HG03442 (cell line): ENCODE measurements at regions not wholly inside any gene's neighbourhood (a gene's known extent, or its start where the extent isn't known, plus 50 kb on each side); places are given as distances from the start of the nearest gene placed in this dataset.
"Not testable (repeated sequence)": the region's sequence is repeated elsewhere in the genome, so short reads cannot be mapped to it uniquely, and the experiment has no call there.

Source experiments
- ATAC-seq: cut with Tn5 transposase; IDR thresholded peaks from one replicate; pipeline ENCODE4 v1.9.1; 2021; ENCODE audit warnings: mild to moderate bottlenecking, moderate library complexity; ENCODE audit not compliant: unreplicated experiment

- ATAC-seq: no peak
These were observed 165.2 kb upstream of the LMCD1 start for GRCh38 chr3:8336456-8336855.

- ATAC-seq: no peak
These were observed 163.2 kb upstream of the LMCD1 start for GRCh38 chr3:8338424-8338823.

- no peak for ATAC-seq
These were observed 159.8 kb upstream of the LMCD1 start for GRCh38 chr3:8341821-8342247.

GRCh38 chr3:8343058-8343457 is 158.6 kb upstream of the LMCD1 start:
- ATAC-seq: no peak

DNA sequence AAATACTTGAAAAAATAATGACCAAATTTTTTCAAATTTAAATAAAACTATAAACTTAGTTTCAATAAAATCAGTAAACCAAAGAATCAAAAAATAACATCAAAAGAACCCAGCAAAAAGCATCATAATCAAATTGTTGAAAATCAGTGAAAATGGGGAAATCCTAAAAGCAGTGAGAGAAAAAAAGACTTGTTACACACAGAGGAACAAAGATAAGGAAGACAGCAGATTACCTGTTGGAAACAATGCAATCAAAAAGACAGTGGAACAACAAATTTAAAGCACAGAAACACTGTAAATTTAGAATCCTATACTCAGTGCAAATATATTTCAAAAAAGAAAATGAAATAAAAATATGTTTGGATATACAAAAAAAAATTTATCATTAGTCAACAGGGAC is 156.2 kb upstream of the LMCD1 start:
- no peak for ATAC-seq

DNA sequence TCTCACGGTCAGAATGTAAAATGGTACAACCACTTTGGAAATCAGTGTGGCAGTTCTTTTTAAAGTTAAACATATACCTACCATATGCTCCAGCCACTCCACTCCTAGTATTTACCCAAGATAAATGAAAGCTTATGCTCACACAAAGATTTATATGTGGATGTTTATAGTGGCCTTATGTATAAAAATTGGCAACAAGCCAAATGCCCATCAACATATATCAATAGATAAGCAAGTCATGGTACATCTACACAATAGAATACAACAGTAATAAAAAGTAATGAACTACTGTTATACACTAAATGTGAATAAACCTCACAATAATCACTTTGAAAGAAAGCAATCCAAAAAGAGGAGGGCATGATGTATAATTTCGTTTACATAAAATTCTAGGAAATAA is 153.5 kb upstream of the LMCD1 start:
- ATAC-seq: no peak

- no peak for ATAC-seq
These were observed 149.1 kb upstream of the LMCD1 start for GRCh38 chr3:8352475-8352874.

DNA sequence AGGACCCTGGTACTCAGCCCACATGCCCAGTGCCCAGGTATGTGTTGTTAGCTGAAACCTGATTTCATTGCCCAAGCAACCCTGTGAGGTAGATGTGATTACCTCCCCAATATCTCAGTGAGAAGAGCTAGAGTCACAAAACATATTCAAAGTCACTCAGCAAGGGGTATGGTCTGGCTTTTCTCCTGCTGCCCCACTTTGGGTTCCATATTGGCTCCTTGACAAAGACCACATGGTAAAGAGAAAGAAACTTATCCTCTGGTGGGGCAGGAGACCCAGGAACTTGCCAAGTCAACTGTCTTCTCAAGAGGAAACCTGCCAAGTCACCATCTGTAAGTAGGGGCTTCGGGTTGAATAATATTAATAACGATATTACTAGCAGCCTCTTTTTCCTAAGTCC is 148.3 kb upstream of the LMCD1 start:
- ATAC-seq: no peak

DNA sequence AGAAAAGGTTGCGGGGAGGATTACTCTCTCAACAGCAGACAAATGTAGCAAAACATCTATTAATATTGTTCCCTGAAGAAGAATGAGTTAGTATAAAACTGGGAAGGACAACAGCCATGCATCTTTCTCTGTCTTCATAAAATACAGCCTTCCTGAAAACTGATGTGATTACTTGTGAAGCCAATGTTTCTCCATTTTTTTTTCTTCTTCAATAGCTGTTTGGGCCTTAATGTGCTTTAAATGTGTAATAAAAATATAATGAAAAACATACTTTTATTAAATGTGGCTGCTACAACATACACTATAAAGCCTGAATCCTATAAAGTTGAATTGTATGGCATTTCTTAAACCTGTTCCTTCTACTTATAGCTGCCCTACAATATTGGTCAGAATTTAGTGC is 146.3 kb upstream of the LMCD1 start:
- ATAC-seq: no peak

- not testable (repeated sequence) for ATAC-seq
These were observed 145.6 kb upstream of the LMCD1 start for GRCh38 chr3:8356066-8356465.

GRCh38 chr3:8357859-8358258 is 143.8 kb upstream of the LMCD1 start:
- no peak for ATAC-seq

- ATAC-seq: no peak
These were observed 142.5 kb upstream of the LMCD1 start for GRCh38 chr3:8359133-8359532.

DNA sequence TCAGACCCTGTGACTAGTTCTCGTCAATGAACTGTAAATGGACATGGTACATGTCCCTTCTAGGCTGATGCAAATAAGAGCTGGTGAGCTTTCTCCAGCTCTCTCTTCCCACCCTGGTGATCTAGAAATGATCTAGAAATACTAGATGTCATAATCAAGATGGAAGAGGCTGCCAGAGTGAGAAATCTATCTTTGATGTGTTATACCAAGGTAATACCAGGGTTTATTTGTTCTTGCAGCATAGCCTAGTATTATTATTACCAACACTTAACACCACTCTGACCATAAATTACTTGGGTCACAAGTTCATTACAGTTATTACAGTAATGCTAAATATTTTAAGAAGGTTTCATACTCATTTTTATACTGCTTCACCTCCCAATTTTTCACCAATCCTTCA is 138.4 kb upstream of the LMCD1 start:
- no peak for ATAC-seq

GRCh38 chr3:8365541-8365940 is 136.1 kb upstream of the LMCD1 start:
- ATAC-seq: no peak

- no peak for ATAC-seq
These were observed 135.3 kb upstream of the LMCD1 start for GRCh38 chr3:8366219-8366810.

DNA sequence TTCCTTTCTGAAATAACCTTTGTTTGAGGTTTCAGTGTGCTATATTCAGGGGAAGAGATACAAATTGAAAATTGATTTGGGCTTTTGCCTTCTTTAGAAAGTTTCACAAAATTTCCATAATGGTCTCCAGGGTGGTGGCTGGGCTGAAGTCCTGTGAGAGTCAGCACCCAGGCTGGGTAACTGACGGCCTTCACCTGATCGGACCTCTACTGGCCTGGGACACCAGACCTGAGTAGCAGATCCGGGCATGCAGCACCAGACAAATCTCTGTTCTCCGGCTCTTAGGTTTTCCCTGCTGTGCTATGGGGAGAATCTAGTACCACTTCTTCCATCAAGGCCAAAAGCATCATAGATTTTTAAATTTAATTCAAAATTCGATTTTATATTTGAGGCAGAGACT is 133.0 kb upstream of the LMCD1 start:
- no peak for ATAC-seq

DNA sequence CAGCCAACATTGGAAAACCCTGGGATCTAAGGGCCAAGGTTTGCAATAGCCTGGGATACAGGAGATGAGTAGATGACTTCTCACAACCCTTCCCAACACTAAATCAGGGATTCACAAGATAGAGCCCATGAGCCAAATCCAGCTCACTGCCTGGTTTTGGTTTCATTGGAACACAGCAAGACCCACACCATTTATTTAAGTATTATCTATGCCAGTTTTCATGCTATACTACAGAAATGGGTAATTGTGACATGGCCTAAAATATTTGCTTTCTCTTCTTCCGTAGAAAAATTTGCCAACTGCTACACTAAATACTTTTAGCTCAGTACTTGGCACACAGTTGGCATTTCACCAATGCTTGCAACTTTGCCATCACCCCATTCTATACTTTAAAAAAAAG is 132.0 kb upstream of the LMCD1 start:
- ATAC-seq: no peak

- no peak for ATAC-seq
These were observed 130.5 kb upstream of the LMCD1 start for GRCh38 chr3:8371085-8371551.

DNA sequence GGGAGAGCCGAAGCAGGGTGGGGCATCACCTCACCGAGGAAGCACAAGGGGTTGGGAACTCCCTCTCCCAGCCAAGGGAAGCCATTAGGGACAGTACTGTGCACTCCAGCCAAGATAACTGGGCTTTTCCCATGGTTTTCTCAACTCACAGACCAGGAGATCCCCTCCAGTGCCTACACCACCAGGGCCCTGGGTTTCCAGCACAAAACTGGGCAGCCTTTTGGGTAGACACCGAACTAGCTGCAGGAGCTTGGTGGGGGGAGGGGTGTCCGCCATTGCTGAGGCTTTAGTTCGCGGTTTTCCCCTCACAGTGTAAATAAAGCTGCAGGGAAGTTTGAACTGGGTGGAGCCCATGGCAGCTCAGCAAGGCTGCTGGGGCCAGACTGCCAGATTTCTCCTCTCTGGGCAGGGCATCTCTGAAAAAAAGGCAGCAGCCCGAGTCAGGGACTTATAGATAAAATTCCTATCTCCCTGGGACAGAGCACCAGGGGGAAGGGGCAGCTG is 129.6 kb upstream of the LMCD1 start:
- ATAC-seq: no peak

GRCh38 chr3:8380904-8381704 is 120.5 kb upstream of the LMCD1 start:
- ATAC-seq: no peak

DNA sequence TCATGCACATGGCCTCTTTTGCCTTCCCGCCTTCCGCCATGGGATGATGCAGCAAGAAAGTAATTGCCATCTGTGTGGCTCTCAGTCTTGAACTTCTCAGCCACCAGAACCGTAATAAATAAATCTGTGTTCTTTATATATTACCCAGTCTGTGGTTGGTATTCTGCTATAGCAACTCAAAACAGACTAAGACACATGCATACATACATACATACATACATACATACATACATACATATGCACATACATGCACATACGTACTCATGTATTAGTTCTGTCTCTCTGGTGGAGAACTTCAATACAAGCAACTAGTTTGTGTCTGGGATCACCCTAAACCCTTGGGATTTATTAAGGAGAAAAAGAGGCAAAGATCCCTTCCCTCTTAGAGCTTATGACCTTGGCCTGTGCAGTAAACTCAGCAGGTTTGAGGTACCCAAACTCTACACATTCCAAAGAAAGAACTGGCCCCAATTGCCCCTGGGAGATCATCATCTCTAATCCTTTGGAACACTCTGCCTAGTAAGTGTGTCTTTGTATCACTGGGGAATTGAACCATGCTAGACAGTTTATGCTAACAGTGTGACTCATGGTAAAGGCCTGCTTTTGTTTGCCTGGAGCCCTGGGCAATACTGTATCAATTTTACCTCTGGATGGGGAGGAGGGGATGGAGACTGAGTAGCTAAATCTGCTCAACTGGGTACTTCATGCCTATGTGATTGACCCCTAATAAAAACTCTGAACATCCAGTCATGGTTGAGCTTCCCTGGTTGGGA is 115.6 kb upstream of the LMCD1 start:
- ATAC-seq: no peak

- no peak for ATAC-seq
These were observed 114.1 kb upstream of the LMCD1 start for GRCh38 chr3:8387571-8387970.
